NB4 (cell line): ENCODE measurements at regions not wholly inside any gene's neighbourhood (a gene's known extent, or its start where the extent isn't known, plus 50 kb on each side); places are given as distances from the start of the nearest gene placed in this dataset.

Experiments used
- MYC ChIP-seq: IDR thresholded peaks from 2 replicates; pipeline ENCODE4 v1.6.1; 2011; ENCODE audit warnings: low read depth, low read length
- POLR2A ChIP-seq: IDR thresholded peaks from 2 replicates; pipeline ENCODE4 v1.6.1; 2011; ENCODE audit warnings: mild to moderate bottlenecking; ENCODE audit not compliant: insufficient read length; ENCODE audit errors: extremely low read depth
- TF ChIP-seq, protein P1 (sequence below): IDR thresholded peaks from one replicate; pipeline ENCODE4 v1.5.1; 2012; ENCODE audit warnings: low read depth, low read length
- TF ChIP-seq, protein P2 (sequence below): IDR thresholded peaks from 2 replicates; pipeline ENCODE4 v1.6.1; 2011; ENCODE audit warnings: low read depth, low read length

GRCh38 chr11:28963187-28963586, 855.0 kb downstream of the METTL15 start:
- TF ChIP-seq, protein P1, sequence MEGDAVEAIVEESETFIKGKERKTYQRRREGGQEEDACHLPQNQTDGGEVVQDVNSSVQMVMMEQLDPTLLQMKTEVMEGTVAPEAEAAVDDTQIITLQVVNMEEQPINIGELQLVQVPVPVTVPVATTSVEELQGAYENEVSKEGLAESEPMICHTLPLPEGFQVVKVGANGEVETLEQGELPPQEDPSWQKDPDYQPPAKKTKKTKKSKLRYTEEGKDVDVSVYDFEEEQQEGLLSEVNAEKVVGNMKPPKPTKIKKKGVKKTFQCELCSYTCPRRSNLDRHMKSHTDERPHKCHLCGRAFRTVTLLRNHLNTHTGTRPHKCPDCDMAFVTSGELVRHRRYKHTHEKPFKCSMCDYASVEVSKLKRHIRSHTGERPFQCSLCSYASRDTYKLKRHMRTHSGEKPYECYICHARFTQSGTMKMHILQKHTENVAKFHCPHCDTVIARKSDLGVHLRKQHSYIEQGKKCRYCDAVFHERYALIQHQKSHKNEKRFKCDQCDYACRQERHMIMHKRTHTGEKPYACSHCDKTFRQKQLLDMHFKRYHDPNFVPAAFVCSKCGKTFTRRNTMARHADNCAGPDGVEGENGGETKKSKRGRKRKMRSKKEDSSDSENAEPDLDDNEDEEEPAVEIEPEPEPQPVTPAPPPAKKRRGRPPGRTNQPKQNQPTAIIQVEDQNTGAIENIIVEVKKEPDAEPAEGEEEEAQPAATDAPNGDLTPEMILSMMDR, result no peak
- TF ChIP-seq, protein P2, sequence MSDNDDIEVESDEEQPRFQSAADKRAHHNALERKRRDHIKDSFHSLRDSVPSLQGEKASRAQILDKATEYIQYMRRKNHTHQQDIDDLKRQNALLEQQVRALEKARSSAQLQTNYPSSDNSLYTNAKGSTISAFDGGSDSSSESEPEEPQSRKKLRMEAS, result no peak
- TF ChIP-seq POLR2A (no peak), MYC (no peak)
